BLaER1 (cell line): ENCODE measurements at regions not wholly inside any gene's neighbourhood (a gene's known extent, or its start where the extent isn't known, plus 50 kb on each side); places are given as distances from the start of the nearest gene placed in this dataset.

Experiments
- H3K27ac ChIP-seq: shearing (Covaris generic); formaldehyde crosslinking; 2 replicates; pipeline ENCODE4 v1.8.1; 2022
- H3K27me3 ChIP-seq: shearing (Covaris generic); formaldehyde crosslinking; 2 replicates; pipeline ENCODE4 v1.8.1; 2022
- H3K36me3 ChIP-seq: shearing (Covaris generic); formaldehyde crosslinking; 2 replicates; pipeline ENCODE4 v1.8.1; 2022
- H3K4me1 ChIP-seq: shearing (Covaris generic); formaldehyde crosslinking; 2 replicates; pipeline ENCODE4 v1.8.1; 2022
- H3K4me2 ChIP-seq: shearing (Covaris generic); formaldehyde crosslinking; 2 replicates; pipeline ENCODE4 v1.8.1; 2022
- H3K4me3 ChIP-seq: shearing (Covaris generic); formaldehyde crosslinking; 2 replicates; pipeline ENCODE4 v1.8.1; 2022
- H3K9ac ChIP-seq: shearing (Covaris generic); formaldehyde crosslinking; 2 replicates; pipeline ENCODE4 v1.8.1; 2022
- H3K9me3 ChIP-seq: shearing (Covaris generic); formaldehyde crosslinking; 2 replicates; pipeline ENCODE4 v1.8.1; 2022
- H4K20me1 ChIP-seq: shearing (Covaris generic); formaldehyde crosslinking; 2 replicates; pipeline ENCODE4 v1.8.1; 2022
- Cebpa-rat ChIP-seq: shearing (Covaris generic); IDR thresholded peaks from 2 replicates; pipeline ENCODE4 v1.8.1; 2022

GRCh38 chr4:177902386-177902785 lies 460.1 kb upstream of the AGA start:
- H3K9ac ChIP-seq, result no peak overlapping the region
- no peaks in the 10 kb centered on the region for H3K27me3 ChIP-seq
- no peaks in the 10 kb centered on the region for H3K36me3 ChIP-seq
- no peaks in the 10 kb centered on the region for H3K4me1 ChIP-seq
- H3K4me2 ChIP-seq, result no peak overlapping the region
- TF ChIP-seq Cebpa-rat, result no peak
- no peaks in the 10 kb centered on the region for H4K20me1 ChIP-seq
- H3K9me3 ChIP-seq, result no peaks in the 10 kb centered on the region
- no peak overlapping the region for H3K4me3 ChIP-seq
- no peak overlapping the region for H3K27ac ChIP-seq

DNA sequence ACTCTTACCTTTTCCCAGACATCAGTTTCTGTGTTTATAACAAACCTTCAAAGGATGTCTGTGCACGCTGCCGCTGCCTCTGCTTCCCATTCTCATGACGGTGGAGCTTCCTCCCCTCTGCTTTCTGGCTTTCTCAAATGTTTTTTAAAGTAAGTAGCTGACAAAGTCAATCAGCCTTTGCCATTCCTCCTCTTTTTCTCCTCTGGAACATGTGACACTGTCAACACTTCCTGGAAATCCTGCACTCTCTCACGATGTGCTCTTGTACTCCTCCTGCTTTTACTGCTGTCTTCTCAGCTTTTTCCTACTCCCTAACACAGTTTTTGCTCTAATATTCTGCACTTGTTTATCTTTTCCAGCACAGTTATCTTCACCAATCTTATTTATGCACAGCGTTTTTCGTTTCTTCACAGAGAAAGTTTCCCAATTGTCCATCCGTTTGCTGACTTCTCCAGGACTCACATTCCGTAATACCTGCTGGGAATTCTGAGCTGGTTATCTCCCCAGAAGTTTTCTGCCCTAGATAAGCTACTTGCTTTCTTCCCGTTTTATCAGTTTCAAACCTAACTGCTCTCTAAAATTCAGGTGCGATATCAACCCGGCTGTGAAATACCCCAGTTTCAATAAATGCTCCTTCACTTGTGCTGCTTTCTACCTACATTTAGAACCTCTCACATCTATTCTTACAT lies 465.6 kb upstream of the AGA start:
- no peak overlapping the region for H3K4me2 ChIP-seq

DNA sequence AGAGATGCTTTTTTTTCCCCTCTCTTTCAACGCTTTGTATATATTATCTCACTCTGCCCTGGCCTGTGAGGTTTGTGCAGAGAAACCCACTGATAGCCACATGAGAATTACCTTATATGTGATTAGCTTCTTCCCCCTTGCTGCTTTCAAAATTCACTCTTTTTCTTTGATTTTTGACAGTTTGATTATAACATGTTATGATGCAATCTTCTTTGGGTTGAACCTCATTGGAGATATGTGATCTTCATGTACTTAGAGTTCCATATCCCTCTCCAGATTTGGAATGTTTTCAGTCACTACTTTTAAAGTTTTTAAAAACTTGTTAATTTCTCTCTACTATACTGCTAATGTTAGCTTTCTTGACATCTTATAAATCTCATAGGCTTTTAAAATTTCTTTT lies 479.5 kb upstream of the AGA start:
- Histone ChIP-seq H3K36me3 (no peaks in the 10 kb centered on the region), H3K27me3 (no peaks in the 10 kb centered on the region), H3K4me3 (no peak overlapping the region), H4K20me1 (no peaks in the 10 kb centered on the region), H3K4me1 (no peaks in the 10 kb centered on the region), H3K9ac (no peak overlapping the region), H3K4me2 (no peak overlapping the region), H3K27ac (no peak overlapping the region), H3K9me3 (no peaks in the 10 kb centered on the region)
- no peak for TF ChIP-seq Cebpa-rat

More for the DNA sequence above, 465.6 kb upstream of the AGA start:
- no peak overlapping the region for H3K4me3 ChIP-seq
- TF ChIP-seq Cebpa-rat, result no peak
- no peak overlapping the region for H3K9ac ChIP-seq
- H3K36me3 ChIP-seq, result no peaks in the 10 kb centered on the region
- H3K27ac ChIP-seq, result no peak overlapping the region
- H3K27me3 ChIP-seq, result no peaks in the 10 kb centered on the region
- H3K4me1 ChIP-seq, result no peaks in the 10 kb centered on the region
- H3K9me3 ChIP-seq, result no peaks in the 10 kb centered on the region
- H4K20me1 ChIP-seq, result no peaks in the 10 kb centered on the region

DNA sequence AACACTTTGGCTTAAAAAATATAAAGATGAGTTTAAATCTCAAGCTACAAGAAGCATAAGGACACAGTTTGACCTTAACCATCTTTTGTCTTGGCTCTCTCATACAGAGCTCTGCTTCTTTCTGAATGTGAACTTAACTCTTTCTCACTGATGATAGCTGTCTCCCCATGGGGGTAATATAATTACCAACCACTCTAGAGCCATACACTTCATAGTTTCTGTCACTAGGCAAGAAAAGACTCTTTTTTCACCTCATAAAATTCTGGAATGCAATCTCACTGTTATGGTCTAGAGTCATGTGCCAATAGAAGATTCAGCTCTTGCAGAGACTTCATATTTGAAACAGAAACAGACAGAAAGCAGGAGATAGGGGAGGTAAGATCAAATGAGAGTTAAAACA lies 481.7 kb upstream of the AGA start:
- no peak overlapping the region for H3K4me3 ChIP-seq
- H3K4me1 ChIP-seq, result no peaks in the 10 kb centered on the region
- H3K27ac ChIP-seq, result no peak overlapping the region
- no peaks in the 10 kb centered on the region for H3K36me3 ChIP-seq
- H4K20me1 ChIP-seq, result no peaks in the 10 kb centered on the region
- no peaks in the 10 kb centered on the region for H3K9me3 ChIP-seq
- H3K9ac ChIP-seq, result no peak overlapping the region
- no peak for TF ChIP-seq Cebpa-rat
- no peak overlapping the region for H3K4me2 ChIP-seq
- H3K27me3 ChIP-seq, result no peaks in the 10 kb centered on the region

DNA sequence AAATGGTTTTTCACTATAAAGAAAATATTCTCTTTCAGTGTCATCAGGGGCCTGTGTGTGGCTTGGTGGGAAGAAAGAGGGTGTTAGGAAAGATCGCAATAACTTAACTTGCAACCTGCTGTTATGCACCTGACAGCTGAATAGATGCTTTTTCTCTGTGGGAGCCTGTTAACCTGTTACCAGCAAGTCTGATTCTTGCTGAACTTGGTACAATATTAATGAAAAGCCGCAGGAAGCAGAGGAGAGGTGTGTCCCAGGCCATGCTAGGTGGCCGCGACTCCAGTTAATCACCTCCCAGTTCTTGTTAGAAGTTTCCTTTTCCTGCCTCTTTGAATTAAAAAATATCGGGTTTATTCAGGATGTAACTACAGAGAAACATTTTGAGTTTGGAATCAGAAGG lies 494.8 kb upstream of the AGA start:
- no peaks in the 10 kb centered on the region for H3K27me3 ChIP-seq
- no peaks in the 10 kb centered on the region for H3K4me1 ChIP-seq
- H3K9ac ChIP-seq, result no peak overlapping the region
- TF ChIP-seq Cebpa-rat, result no peak
- no peaks in the 10 kb centered on the region for H3K9me3 ChIP-seq
- no peak overlapping the region for H3K4me2 ChIP-seq
- no peaks in the 10 kb centered on the region for H3K36me3 ChIP-seq
- no peak overlapping the region for H3K4me3 ChIP-seq
- H3K27ac ChIP-seq, result no peak overlapping the region
- H4K20me1 ChIP-seq, result no peaks in the 10 kb centered on the region

- no peaks in the 10 kb centered on the region for H3K36me3 ChIP-seq
- no peak overlapping the region for H3K9ac ChIP-seq
- H3K9me3 ChIP-seq, result no peaks in the 10 kb centered on the region
- H3K4me1 ChIP-seq, result no peaks in the 10 kb centered on the region
- no peak overlapping the region for H3K4me3 ChIP-seq
- H3K27ac ChIP-seq, result no peak overlapping the region
- no peak overlapping the region for H3K4me2 ChIP-seq
- no peaks in the 10 kb centered on the region for H4K20me1 ChIP-seq
- no peak for TF ChIP-seq Cebpa-rat
- no peaks in the 10 kb centered on the region for H3K27me3 ChIP-seq
Measured at GRCh38 chr4:177938226-177938625, 496.0 kb upstream of the AGA start.

DNA sequence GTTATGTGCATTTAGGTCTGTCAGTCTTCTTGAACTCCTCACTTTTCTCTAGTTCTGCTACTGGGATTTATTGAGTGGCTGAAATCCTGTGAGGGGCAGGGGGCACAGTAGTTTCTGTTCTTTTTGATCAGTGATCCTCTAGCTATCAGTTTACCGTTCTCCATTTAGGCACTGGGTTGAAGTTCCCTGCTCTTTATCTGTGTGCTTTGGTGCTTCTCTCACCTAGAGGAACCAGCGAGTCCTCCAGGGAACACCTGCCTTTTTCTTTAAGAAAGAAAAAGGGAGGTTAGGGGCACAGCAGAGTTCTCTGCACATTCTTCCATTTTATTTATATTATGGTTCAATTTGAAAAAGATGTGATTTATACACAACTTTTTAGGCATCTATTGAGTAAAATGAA lies 503.0 kb upstream of the AGA start:
- no peak for TF ChIP-seq Cebpa-rat
- Histone ChIP-seq H3K9me3 (no peaks in the 10 kb centered on the region), H3K4me2 (no peak overlapping the region), H3K4me1 (no peaks in the 10 kb centered on the region), H4K20me1 (no peaks in the 10 kb centered on the region), H3K27ac (no peak overlapping the region), H3K4me3 (no peak overlapping the region), H3K9ac (no peak overlapping the region), H3K27me3 (no peaks in the 10 kb centered on the region), H3K36me3 (no peaks in the 10 kb centered on the region)

GRCh38 chr4:177947607-177948006 lies 505.4 kb upstream of the AGA start:
- TF ChIP-seq Cebpa-rat, result no peak
- Histone ChIP-seq H3K9ac (no peak overlapping the region), H3K36me3 (no peaks in the 10 kb centered on the region), H3K9me3 (no peaks in the 10 kb centered on the region), H3K4me1 (no peaks in the 10 kb centered on the region), H3K27me3 (no peaks in the 10 kb centered on the region), H3K4me2 (no peak overlapping the region), H3K4me3 (no peak overlapping the region), H4K20me1 (no peaks in the 10 kb centered on the region), H3K27ac (no peak overlapping the region)

GRCh38 chr4:177948853-177949252 lies 506.6 kb upstream of the AGA start:
- Histone ChIP-seq H3K27me3 (no peaks in the 10 kb centered on the region), H3K4me3 (no peak overlapping the region), H3K36me3 (no peaks in the 10 kb centered on the region), H3K9ac (no peak overlapping the region), H3K4me2 (no peak overlapping the region), H3K4me1 (no peaks in the 10 kb centered on the region), H3K9me3 (no peaks in the 10 kb centered on the region), H3K27ac (no peak overlapping the region), H4K20me1 (no peaks in the 10 kb centered on the region)
- TF ChIP-seq Cebpa-rat, result no peak

GRCh38 chr4:177951026-177951425 lies 508.8 kb upstream of the AGA start:
- Histone ChIP-seq H3K36me3 (no peaks in the 10 kb centered on the region), H3K4me3 (no peak overlapping the region), H3K27me3 (no peaks in the 10 kb centered on the region), H3K27ac (no peak overlapping the region), H3K4me1 (no peaks in the 10 kb centered on the region), H3K9ac (no peak overlapping the region), H3K9me3 (no peaks in the 10 kb centered on the region), H3K4me2 (no peak overlapping the region), H4K20me1 (no peaks in the 10 kb centered on the region)
- TF ChIP-seq Cebpa-rat, result no peak

DNA sequence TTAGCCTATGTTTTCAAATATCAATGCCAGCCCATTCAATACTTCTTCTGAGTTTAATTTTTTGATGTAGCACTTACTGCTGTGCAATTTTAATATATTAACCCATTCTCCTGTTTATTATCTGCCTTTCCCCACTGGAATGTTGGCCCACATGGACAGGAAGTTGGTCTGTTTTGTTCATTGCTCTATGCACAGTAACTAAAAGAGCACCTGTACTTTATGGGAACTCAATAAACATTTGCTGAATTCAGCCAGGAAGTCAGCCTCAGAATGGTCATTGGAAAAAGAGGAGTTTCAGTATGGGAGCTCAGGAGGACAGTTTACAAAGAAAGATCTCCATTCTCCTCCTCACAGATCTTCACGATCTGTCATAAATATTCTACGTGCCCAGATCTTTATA lies 510.5 kb upstream of the AGA start:
- H3K9me3 ChIP-seq, result no peaks in the 10 kb centered on the region
- H3K36me3 ChIP-seq, result no peaks in the 10 kb centered on the region
- TF ChIP-seq Cebpa-rat, result no peak
- no peak overlapping the region for H3K4me2 ChIP-seq
- H3K27me3 ChIP-seq, result no peaks in the 10 kb centered on the region
- H4K20me1 ChIP-seq, result no peaks in the 10 kb centered on the region
- no peak overlapping the region for H3K4me3 ChIP-seq
- H3K9ac ChIP-seq, result no peak overlapping the region
- no peaks in the 10 kb centered on the region for H3K4me1 ChIP-seq
- no peak overlapping the region for H3K27ac ChIP-seq
